ENCODE measurements at regions not wholly inside any gene's neighbourhood (a gene's known extent, or its start where the extent isn't known, plus 50 kb on each side); places are given as distances from the start of the nearest gene placed in this dataset.
A peak's percentile ranks its signal among the peaks of the same experiment; 100 is the strongest.

DNA sequence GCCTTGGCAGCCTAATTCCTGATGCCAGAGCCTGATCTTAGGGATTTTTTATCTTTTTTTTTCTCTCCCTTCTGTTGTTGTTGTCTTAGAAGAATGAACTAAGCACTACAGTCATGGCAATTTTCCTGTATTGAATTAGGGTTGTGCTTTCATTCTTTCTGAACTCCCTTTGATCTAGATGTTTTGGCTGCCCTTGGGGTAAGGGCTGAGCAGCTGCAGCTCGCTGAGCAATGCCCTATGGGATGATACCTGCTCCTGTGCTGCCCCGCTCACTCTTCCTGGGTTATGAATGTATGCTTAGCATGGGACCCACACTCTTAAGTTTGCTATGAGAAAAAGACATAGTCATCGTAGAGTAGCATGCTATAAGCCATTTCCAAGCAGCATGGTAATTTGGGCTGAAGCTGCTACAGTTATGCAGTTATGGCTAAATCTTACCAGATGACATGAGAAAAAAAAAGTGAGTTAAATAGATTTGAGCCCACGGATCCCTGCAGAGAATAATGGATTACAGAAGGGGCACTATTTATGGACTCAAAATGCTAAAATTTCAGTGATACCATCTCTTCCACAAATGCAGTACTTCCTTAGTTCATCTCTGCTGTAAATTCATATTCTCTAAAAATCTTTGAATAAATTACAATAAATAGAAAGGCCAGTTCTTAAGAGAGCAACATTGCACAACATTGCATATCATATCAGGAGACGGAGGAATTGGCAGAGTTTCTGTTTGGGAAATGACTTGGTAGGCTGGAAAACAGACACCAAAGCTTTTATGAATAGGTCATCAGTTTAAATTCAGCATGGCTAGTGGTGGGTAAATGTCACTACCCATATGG, 79.2 kb upstream of the PTHLH start:
- Histone ChIP-seq H3K9ac (ENCODE audit: insufficient read depth, low read depth, low read length) (no peak overlapping the region), H3K27ac (ENCODE audit: extremely low read length, insufficient read depth, low read length) (no peak overlapping the region), H3K27me3 (ENCODE audit: control insufficient read depth in 1 of 2, insufficient read depth in 2 of 2, low read length in 2 of 2) (no peaks in the 10 kb centered on the region; a peak in 1 of 5 replicates), H3K4me3 (replicated peaks in 1 of 3; ENCODE audit: insufficient read depth in 1 of 3, low read depth in 2 of 3, low read length in 3 of 3) (no peak overlapping the region), H3K79me2 (ENCODE audit: insufficient read depth, low read length) (no peaks in the 10 kb centered on the region), H4K20me1 (ENCODE audit: insufficient read depth, low read length) (no peaks in the 10 kb centered on the region), H3K4me1 (ENCODE audit: insufficient read depth, low read length) (no peaks in the 10 kb centered on the region), H3K9me3 (ENCODE audit: low read length) (no peaks in the 10 kb centered on the region), H2AFZ (ENCODE audit: low read length) (no peak overlapping the region), H3K36me3 (replicated peaks in 1 of 2; ENCODE audit: control insufficient read depth in 1 of 2, insufficient read depth in 2 of 2, low read length in 2 of 2) (no peaks in the 10 kb centered on the region), H3K4me2 (ENCODE audit: low read depth, low read length) (no peak overlapping the region)
- ATAC-seq (no peak), DNase-seq (ENCODE audit: low spot score) (no peak), FAIRE-seq (no peak)
- ChIA-PET CTCF (ENCODE audit: low intra/inter-chr PET ratio, low total read pairs) (no interaction called here), POLR2A (no interaction called here)
- TF ChIP-seq SKI (IDR thresholded peaks at IDR 0.05; ENCODE audit: partially characterized antibody) (no peak), CEBPB (IDR thresholded peaks at IDR 0.05; ENCODE audit: borderline replicate concordance, low read depth, low read length) (peak; percentile 10; the same call in 1 of the 2 replicates), STAG1 (CRISPR knock-in tag; IDR thresholded peaks at IDR 0.05) (no peak)
- no TSS peak for BruUV-seq (replicated peaks)
- intact Hi-C loops (cut with micrococcal nuclease; ENCODE audit: unreplicated experiment): no loop called here
- WGBS (ENCODE audit: low lambda C conversion rate): 15% methylated on average over 5 of the region's 5 CpGs
- in situ Hi-C loops (cut with HindIII; ENCODE audit: extremely low pct_ligation_motif_present, low pct_unique_long_range_greater_than_20kb): no loop called here

DNA sequence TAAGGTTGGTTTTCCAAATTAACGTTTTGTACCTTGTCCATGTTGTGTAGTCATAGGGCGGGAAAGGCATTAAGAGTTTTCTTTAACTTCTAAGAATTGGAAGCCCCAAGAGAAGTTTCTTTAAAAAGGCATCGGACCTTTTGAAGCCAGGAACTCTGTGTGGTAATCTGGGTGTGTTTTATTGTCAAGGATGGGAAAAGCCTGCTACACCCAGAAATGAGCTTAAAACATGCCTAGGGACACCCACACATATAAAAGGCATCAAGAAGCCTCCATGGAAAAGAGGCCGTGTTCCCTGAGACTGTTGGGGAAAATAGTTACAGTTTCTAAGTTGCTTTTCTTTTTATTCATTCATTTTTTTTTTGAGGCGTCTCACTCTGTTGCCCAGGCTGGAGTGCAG, 81.0 kb upstream of the PTHLH start:
- POLR2A ChIA-PET: no interaction called here
- in situ Hi-C loops (cut with HindIII; ENCODE audit: extremely low pct_ligation_motif_present, low pct_unique_long_range_greater_than_20kb): no loop called here
- no peak for TF ChIP-seq KDM3A (CRISPR knock-in tag; IDR thresholded peaks at IDR 0.05; ENCODE audit: low read depth)
- no peak for TF ChIP-seq ZKSCAN1 (IDR thresholded peaks at IDR 0.05; ENCODE audit: low read length)
- no peak for TF ChIP-seq SOX13 (IDR thresholded peaks at IDR 0.05)
- no peak for TF ChIP-seq SOX13 (CRISPR knock-in tag; conservative IDR thresholded peaks at IDR 0.05 in 1 of 2, IDR thresholded peaks at IDR 0.05 in 1 of 2)
- no peak for TF ChIP-seq ZNF160 (CRISPR knock-in tag; IDR thresholded peaks at IDR 0.05)
- TF ChIP-seq, protein P1, sequence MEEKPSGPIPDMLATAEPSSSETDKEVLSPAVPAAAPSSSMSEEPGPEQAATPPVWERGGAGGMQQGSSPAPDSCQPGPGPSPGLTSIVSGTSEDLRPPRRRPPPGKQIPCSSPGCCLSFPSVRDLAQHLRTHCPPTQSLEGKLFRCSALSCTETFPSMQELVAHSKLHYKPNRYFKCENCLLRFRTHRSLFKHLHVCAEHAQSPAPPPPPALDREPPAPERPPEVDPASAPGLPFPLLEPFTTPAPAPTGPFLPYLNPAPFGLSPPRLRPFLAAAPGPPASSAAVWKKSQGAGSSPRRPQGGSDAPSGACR (CRISPR knock-in tag; IDR thresholded peaks at IDR 0.05): no peak
- no peak for TF ChIP-seq HIVEP1 (CRISPR knock-in tag; IDR thresholded peaks at IDR 0.05)
- no peak for TF ChIP-seq ZBTB3 (CRISPR knock-in tag; IDR thresholded peaks at IDR 0.05; ENCODE audit: borderline replicate concordance, low read depth)
- TF ChIP-seq ZBTB7B (CRISPR knock-in tag; IDR thresholded peaks at IDR 0.05): no peak
- no peak for TF ChIP-seq NR2C2 (CRISPR knock-in tag; IDR thresholded peaks at IDR 0.05; ENCODE audit: borderline replicate concordance)
- no peak for TF ChIP-seq PHF5A (CRISPR knock-in tag; IDR thresholded peaks at IDR 0.05; ENCODE audit: low read depth, unreplicated experiment)
- TF ChIP-seq, protein P2, sequence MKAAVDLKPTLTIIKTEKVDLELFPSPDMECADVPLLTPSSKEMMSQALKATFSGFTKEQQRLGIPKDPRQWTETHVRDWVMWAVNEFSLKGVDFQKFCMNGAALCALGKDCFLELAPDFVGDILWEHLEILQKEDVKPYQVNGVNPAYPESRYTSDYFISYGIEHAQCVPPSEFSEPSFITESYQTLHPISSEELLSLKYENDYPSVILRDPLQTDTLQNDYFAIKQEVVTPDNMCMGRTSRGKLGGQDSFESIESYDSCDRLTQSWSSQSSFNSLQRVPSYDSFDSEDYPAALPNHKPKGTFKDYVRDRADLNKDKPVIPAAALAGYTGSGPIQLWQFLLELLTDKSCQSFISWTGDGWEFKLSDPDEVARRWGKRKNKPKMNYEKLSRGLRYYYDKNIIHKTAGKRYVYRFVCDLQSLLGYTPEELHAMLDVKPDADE (CRISPR knock-in tag; IDR thresholded peaks at IDR 0.05): no peak
- no peak for ATAC-seq
- Histone ChIP-seq H3K36me3 (replicated peaks in 1 of 2; ENCODE audit: control insufficient read depth in 1 of 2, insufficient read depth in 2 of 2, low read length in 2 of 2) (no peaks in the 10 kb centered on the region), H3K4me1 (ENCODE audit: insufficient read depth, low read length) (no peaks in the 10 kb centered on the region), H3K4me2 (ENCODE audit: low read depth, low read length) (no peak overlapping the region), H3K27me3 (ENCODE audit: control insufficient read depth in 1 of 2, insufficient read depth in 2 of 2, low read length in 2 of 2) (no peaks in the 10 kb centered on the region; a peak in 1 of 5 replicates), H3K9ac (ENCODE audit: insufficient read depth, low read depth, low read length) (no peak overlapping the region), H3K79me2 (ENCODE audit: insufficient read depth, low read length) (no peaks in the 10 kb centered on the region), H2AFZ (ENCODE audit: low read length) (no peak overlapping the region), H3K9me3 (ENCODE audit: low read length) (no peaks in the 10 kb centered on the region), H3K4me3 (replicated peaks in 1 of 3; ENCODE audit: insufficient read depth in 1 of 3, low read depth in 2 of 3, low read length in 3 of 3) (no peak overlapping the region), H4K20me1 (ENCODE audit: insufficient read depth, low read length) (no peaks in the 10 kb centered on the region), H3K27ac (ENCODE audit: extremely low read length, insufficient read depth, low read length) (no peak overlapping the region)
- intact Hi-C loops (cut with micrococcal nuclease; ENCODE audit: unreplicated experiment): no loop called here
- no TSS peak for BruUV-seq (replicated peaks)
- CTCF ChIA-PET (ENCODE audit: low intra/inter-chr PET ratio, low total read pairs): no interaction called here
- 15% methylated on average over 5 of the region's 5 CpGs for WGBS (ENCODE audit: low lambda C conversion rate)
- no peak for DNase-seq (ENCODE audit: low spot score)
- FAIRE-seq: no peak
